ENCODE measurements at regions not wholly inside any gene's neighbourhood (a gene's known extent, or its start where the extent isn't known, plus 50 kb on each side); places are given as distances from the start of the nearest gene placed in this dataset.
"Not testable (repeated sequence)": the region's sequence is repeated elsewhere in the genome, so short reads cannot be mapped to it uniquely, and the experiment has no call there.

GRCh38 chr2:60355849-60356261 is 197.6 kb downstream of the BCL11A start:
- no peak for DNase-seq

GRCh38 chr2:60354713-60355112 is 198.7 kb downstream of the BCL11A start:
- no peak for DNase-seq

GRCh38 chr2:60353863-60354262 is 199.6 kb downstream of the BCL11A start:
- DNase-seq, result no peak

GRCh38 chr2:60353406-60353800 is 200.1 kb downstream of the BCL11A start:
- DNase-seq, result no peak

GRCh38 chr2:60352491-60353405 is 200.7 kb downstream of the BCL11A start:
- DNase-seq, result peak; percentile 73

GRCh38 chr2:60351802-60352201 is 201.7 kb downstream of the BCL11A start:
- DNase-seq, result peak; percentile 43

- no peak for DNase-seq
Measured at GRCh38 chr2:60351321-60351720, 202.1 kb downstream of the BCL11A start.

- DNase-seq, result peak; percentile 52
Measured at GRCh38 chr2:60350791-60351190, 202.7 kb downstream of the BCL11A start.

- no peak for DNase-seq
Measured at GRCh38 chr2:60347781-60348180, 205.7 kb downstream of the BCL11A start.

GRCh38 chr2:60342491-60342890 is 211.0 kb downstream of the BCL11A start:
- not testable (repeated sequence) for DNase-seq

- no peak for DNase-seq
Measured at GRCh38 chr2:60341151-60341550, 212.3 kb downstream of the BCL11A start.

- no peak for DNase-seq
Measured at GRCh38 chr2:60339286-60339685, 214.2 kb downstream of the BCL11A start.

- peak; percentile 50 for DNase-seq
Measured at GRCh38 chr2:60337142-60337497, 216.3 kb downstream of the BCL11A start.

GRCh38 chr2:60336442-60337141 is 216.9 kb downstream of the BCL11A start:
- DNase-seq, result no peak

- DNase-seq, result no peak
Measured at GRCh38 chr2:60335533-60336237, 217.8 kb downstream of the BCL11A start.

GRCh38 chr2:60334610-60335009 is 218.8 kb downstream of the BCL11A start:
- DNase-seq, result no peak

- DNase-seq, result no peak
Measured at GRCh38 chr2:60333264-60333663, 220.2 kb downstream of the BCL11A start.

GRCh38 chr2:60331115-60331809 is 222.2 kb downstream of the BCL11A start:
- DNase-seq, result no peak

GRCh38 chr2:60329225-60329624 is 224.2 kb downstream of the BCL11A start:
- DNase-seq, result no peak

GRCh38 chr2:60324536-60324935 is 228.9 kb downstream of the BCL11A start:
- no peak for DNase-seq

- no peak for DNase-seq
Measured at GRCh38 chr2:60321816-60322215, 231.6 kb downstream of the BCL11A start.

GRCh38 chr2:60320724-60321123 is 232.7 kb downstream of the BCL11A start:
- no peak for DNase-seq

- no peak for DNase-seq
Measured at GRCh38 chr2:60319031-60319547, 234.4 kb downstream of the BCL11A start.

Data from CD4-positive, alpha-beta T cell treated with Interleukin-15 for 1 hour (primary cell).